Colonic mucosa (tissue), 4 donors: ENCODE measurements at regions not wholly inside any gene's neighbourhood (a gene's known extent, or its start where the extent isn't known, plus 50 kb on each side); places are given as distances from the start of the nearest gene placed in this dataset.

Source experiments
- DNase-seq: peaks from one replicate; pipeline ENCODE4 v3.0.0-alpha.2; 2020
- H3K27ac ChIP-seq: fragments of 200-600 bp; one replicate; pipeline ENCODE4 v1.8.0; 2021
- H3K27me3 ChIP-seq: fragments of 200-600 bp; one replicate; pipeline ENCODE4 v1.8.0; 2021
- H3K36me3 ChIP-seq: fragments of 200-600 bp; one replicate; pipeline ENCODE4 v1.8.0; 2021
- H3K4me1 ChIP-seq: fragments of 200-600 bp; one replicate; pipeline ENCODE4 v1.8.0; 2021; ENCODE audit warnings: mild to moderate bottlenecking
- H3K4me3 ChIP-seq: fragments of 200-600 bp; one replicate; pipeline ENCODE4 v1.8.0; 2021
- H3K9ac ChIP-seq, 2 donors: one replicate each; pipeline ENCODE4 v1.7.0; 2013; ENCODE audit warnings: control low read depth in 2 of 2, low read depth in 2 of 2, low read length in 2 of 2
- H3K9me3 ChIP-seq: fragments of 200-600 bp; one replicate; pipeline ENCODE4 v1.8.0; 2021
- intact Hi-C: fragments of 100-400 bp; cut with DNase I; formaldehyde crosslinking; loops from one replicate; pipeline ENCODE4 v1.14.1; 2022
- TF ChIP-seq, protein P1 (sequence below): fragments of 200-600 bp; IDR thresholded peaks from one replicate; pipeline ENCODE4 v1.8.0; 2022; ENCODE audit warnings: antibody characterized with exemption, mild to moderate bottlenecking
- donor health status: healthy.
- donor health status: DM: no; HTN: no; CAD: no.
- donor health status: DM: no; HTN: no; CAD: no.

GRCh38 chr5:42015681-42016080 lies 90.6 kb downstream of the FBXO4 start:
- H3K4me1 ChIP-seq, result no peaks in the 10 kb centered on the region
- no peak overlapping the region for H3K4me3 ChIP-seq
- H3K27me3 ChIP-seq, result no peaks in the 10 kb centered on the region
- no peak for DNase-seq
- TF ChIP-seq, protein P1, sequence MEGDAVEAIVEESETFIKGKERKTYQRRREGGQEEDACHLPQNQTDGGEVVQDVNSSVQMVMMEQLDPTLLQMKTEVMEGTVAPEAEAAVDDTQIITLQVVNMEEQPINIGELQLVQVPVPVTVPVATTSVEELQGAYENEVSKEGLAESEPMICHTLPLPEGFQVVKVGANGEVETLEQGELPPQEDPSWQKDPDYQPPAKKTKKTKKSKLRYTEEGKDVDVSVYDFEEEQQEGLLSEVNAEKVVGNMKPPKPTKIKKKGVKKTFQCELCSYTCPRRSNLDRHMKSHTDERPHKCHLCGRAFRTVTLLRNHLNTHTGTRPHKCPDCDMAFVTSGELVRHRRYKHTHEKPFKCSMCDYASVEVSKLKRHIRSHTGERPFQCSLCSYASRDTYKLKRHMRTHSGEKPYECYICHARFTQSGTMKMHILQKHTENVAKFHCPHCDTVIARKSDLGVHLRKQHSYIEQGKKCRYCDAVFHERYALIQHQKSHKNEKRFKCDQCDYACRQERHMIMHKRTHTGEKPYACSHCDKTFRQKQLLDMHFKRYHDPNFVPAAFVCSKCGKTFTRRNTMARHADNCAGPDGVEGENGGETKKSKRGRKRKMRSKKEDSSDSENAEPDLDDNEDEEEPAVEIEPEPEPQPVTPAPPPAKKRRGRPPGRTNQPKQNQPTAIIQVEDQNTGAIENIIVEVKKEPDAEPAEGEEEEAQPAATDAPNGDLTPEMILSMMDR, result no peak
- no peaks in the 10 kb centered on the region for H3K36me3 ChIP-seq
- intact Hi-C loops, result no loop called here
- no peak overlapping the region for H3K27ac ChIP-seq
- no peak overlapping the region for H3K9ac ChIP-seq
- no peaks in the 10 kb centered on the region for H3K9me3 ChIP-seq

DNA sequence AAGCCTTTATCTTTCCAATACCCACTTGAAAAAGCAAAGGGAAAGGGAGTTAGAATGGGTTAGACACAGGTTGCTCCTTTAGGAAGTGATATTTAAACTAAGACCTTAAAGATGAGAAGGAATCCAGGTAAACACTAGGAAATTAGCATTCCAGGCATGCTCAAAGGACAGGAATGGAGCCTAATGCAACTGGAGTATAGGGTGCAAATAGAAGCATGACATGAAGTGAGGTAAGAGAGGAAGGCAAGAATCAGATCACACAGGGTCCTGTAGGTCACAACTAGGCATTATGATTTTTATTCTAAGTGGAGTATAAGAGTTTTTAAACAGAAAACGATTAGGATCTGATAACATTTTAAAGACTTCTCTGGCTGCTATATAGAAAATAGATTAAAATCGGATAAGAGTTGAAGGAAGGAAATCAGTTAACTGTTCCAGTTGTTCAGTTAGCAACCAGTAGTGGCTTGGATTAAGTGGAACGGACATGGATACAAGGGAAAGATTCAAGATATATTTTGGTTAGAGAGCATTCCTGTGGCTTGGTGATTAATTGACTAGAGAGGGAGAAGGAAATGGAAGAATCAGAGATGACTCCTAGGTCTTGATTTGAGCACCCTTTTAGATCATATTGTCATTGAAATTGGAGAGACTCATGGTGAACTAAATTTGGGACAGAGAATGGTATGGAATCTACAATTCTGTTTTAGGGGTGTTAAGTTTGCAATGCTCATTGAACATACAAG lies 95.9 kb downstream of the FBXO4 start:
- H3K27me3 ChIP-seq, result no peaks in the 10 kb centered on the region

GRCh38 chr5:42021923-42022322 lies 96.8 kb downstream of the FBXO4 start:
- Histone ChIP-seq H3K9ac (no peak overlapping the region), H3K9me3 (no peaks in the 10 kb centered on the region), H3K4me1 (no peaks in the 10 kb centered on the region), H3K27me3 (no peaks in the 10 kb centered on the region), H3K27ac (no peak overlapping the region), H3K4me3 (no peak overlapping the region), H3K36me3 (no peaks in the 10 kb centered on the region)
- intact Hi-C loops, result no loop called here
- no peak for DNase-seq
- TF ChIP-seq, protein P1, result no peak

More for the DNA sequence above, 95.9 kb downstream of the FBXO4 start:
- Histone ChIP-seq H3K4me1 (no peaks in the 10 kb centered on the region), H3K27ac (no peak overlapping the region), H3K9me3 (no peaks in the 10 kb centered on the region), H3K36me3 (no peaks in the 10 kb centered on the region), H3K9ac (no peak overlapping the region), H3K4me3 (no peak overlapping the region)
- intact Hi-C loops, result no loop called here
- TF ChIP-seq, protein P1, result no peak
- DNase-seq, result no peak

- Histone ChIP-seq H3K4me3 (no peak overlapping the region), H3K27ac (no peak overlapping the region), H3K27me3 (no peaks in the 10 kb centered on the region), H3K36me3 (no peaks in the 10 kb centered on the region), H3K9ac (no peak overlapping the region), H3K4me1 (no peaks in the 10 kb centered on the region), H3K9me3 (no peaks in the 10 kb centered on the region)
- TF ChIP-seq, protein P1, result no peak
- DNase-seq, result no peak
- intact Hi-C loops, result no loop called here
Observed at GRCh38 chr5:42022383-42022972, 97.4 kb downstream of the FBXO4 start.

DNA sequence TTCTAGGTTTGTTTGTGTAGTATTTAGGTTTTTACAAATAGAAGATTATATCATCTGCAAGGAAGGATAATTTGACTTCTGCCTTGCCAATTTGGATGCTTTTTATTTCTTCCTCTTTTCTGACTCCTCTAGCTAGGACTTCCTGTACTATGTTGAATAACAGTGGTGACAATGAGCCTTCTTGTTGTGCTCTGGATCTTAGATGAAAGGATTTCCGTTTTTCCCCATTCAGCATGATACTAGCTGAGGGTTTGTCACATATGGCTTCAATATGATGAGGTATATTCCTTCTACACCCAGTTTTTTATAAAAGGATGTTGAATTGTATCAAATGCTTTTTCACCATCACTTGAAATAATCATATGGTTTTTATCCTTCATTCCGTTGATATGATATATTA lies 101.4 kb downstream of the FBXO4 start:
- Histone ChIP-seq H3K4me3 (no peak overlapping the region), H3K9ac (no peak overlapping the region), H3K27me3 (no peaks in the 10 kb centered on the region), H3K36me3 (no peaks in the 10 kb centered on the region), H3K4me1 (no peaks in the 10 kb centered on the region), H3K27ac (no peak overlapping the region), H3K9me3 (no peaks in the 10 kb centered on the region)
- TF ChIP-seq, protein P1, result no peak
- intact Hi-C loops, result no loop called here
- DNase-seq, result no peak
